NCI-H510A treated with DMSO at 0.1 percent for 48 hours (cell line): ENCODE measurements at regions not wholly inside any gene's neighbourhood (a gene's known extent, or its start where the extent isn't known, plus 50 kb on each side); places are given as distances from the start of the nearest gene placed in this dataset.
"Not testable (repeated sequence)": the region's sequence is repeated elsewhere in the genome, so short reads cannot be mapped to it uniquely, and the experiment has no call there.

Source experiments
- DNase-seq: peaks from one replicate; lab custom pipeline; 2025; lab: John Stamatoyannopoulos, UW

DNA sequence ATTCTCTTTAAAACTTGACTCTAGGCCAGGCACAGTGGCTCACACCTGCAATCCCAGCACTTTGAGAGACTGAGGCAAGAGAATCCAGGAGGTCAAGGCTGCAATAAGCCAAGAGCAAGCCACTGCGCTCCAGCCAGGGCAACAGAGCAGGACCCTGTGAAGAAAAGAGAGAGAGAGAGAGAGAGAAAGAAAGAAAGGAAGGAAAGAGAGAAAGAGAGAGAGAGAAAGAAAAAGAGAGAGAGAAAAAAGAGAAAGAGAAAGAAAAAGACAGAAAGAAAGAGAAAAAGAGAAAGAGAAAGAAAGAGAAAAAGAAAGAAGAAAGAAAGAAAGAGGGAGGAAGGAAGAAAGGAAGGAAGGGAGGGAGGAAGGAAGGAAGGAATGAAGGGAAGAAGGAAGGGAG is 76.7 kb downstream of the RIN2 start:
- no peak for DNase-seq

DNA sequence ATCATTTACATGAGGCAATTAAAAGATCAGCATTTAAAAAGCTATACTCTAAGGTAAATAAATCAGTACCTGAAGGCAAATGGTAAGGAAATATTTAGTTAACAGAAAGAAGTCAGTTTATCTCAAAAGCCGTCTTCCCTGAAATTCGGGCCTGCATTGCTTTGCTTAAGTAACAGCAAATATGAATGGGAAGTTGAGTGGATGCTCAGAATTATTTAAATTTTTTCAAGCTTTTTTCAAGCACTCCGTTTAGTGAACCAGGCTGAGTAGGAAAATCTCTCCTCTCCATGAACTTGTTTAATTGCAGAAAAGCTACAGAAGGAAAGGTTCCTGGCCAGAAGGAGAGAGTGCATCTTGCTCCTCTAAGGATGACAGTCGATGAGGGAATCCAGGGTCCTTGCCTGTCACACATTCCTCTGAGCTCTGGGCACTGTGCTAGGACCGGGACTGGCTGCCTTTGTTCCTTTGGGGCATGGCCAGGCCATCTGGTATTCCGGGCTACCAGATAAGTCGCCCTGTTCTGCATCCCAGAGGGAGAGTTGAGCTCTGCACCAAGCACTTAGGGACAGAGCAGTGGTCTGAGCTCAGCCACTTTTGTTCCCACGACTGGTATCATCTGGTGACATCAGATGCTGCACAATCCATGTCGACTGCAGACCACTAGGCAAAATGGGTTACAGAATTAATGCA is 77.6 kb downstream of the RIN2 start:
- no peak for DNase-seq

DNA sequence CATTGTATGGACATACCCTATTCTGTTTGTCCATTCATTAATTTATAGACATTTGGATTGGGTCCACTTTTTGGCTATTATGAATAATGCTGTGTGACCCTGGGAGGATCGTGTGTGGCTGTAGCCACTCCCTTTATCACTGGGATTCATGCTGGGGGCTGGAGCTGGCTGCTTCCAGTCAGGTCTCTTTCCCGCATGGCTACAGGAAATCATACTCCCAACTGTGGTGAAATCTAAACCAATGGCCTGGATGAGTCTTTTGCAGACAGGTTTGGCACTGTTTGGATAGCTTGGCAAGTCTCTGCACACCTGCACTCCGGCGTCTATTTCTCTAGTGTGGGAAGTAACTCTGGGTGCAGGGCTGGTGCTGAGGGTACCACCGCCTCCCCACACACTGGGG is 80.4 kb downstream of the RIN2 start:
- no peak for DNase-seq

- DNase-seq = no peak
These were observed 81.0 kb downstream of the RIN2 start for GRCh38 chr20:19839053-19839452.

- DNase-seq = no peak
These were observed 82.2 kb downstream of the RIN2 start for GRCh38 chr20:19840111-19840710.

DNA sequence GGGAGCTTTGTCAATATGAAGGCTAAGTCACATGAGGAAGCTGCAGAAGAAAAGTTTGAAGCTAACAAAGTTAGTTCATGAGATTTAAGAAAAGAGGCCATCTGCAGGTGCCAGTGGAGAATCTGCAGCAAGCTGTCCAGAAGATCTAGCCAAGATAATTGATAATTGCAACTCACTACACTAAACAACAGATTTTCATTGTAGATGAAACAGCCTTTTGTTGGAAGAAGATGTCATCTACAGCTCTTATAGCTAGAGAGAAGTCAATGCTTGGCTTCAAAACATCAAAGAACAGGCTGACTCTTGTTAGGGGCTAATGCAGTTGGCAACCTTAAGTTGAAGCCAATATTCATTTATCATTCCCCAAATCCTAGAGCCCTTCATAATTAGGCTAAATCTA is 83.7 kb downstream of the RIN2 start:
- no peak for DNase-seq

- DNase-seq = not testable (repeated sequence)
These were observed 86.8 kb downstream of the RIN2 start for GRCh38 chr20:19844850-19845249.

- DNase-seq = no peak
These were observed 89.3 kb downstream of the RIN2 start for GRCh38 chr20:19847383-19847782.

- DNase-seq = no peak
These were observed 91.5 kb downstream of the RIN2 start for GRCh38 chr20:19849341-19850197.

- DNase-seq = no peak
These were observed 92.1 kb downstream of the RIN2 start for GRCh38 chr20:19850198-19850533.

DNA sequence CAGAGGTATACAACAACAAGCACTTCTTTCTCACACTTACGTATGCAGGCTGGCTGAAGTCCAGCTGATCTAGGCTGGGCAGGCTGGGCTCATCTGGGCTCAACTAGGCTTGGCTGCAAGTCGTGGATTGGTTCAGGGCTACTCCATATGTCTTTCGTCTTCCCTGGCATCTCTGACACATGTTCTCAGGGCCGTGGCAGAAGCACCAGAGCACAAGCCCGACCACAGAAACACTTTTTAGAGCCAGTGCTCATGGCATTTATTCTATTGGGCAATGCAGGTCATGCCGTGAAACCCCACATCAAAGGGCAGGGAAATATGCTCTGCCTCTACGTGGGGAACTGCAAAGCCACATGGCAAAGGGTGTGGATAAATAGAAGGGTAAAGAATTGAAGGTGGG is 93.8 kb downstream of the RIN2 start:
- DNase-seq = no peak

DNA sequence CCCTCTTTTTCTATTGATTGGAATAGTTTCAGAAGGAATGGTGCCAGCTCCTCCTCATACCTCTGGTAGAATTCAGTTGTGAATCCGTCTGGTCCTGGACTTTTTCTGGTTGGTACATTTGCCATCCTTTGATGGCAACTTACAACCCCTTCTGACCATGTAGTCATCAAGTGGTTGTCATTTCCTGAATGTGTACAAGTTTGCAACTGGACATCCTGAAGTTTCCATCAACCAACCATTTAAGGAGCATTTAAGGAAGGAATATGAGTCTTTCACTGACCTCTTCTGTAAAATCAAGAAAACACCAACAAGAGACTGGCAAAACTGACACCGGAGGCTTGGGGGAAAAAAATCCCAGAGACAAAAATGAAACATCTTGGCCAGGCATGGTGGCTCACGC is 97.4 kb downstream of the RIN2 start:
- DNase-seq = no peak

DNA sequence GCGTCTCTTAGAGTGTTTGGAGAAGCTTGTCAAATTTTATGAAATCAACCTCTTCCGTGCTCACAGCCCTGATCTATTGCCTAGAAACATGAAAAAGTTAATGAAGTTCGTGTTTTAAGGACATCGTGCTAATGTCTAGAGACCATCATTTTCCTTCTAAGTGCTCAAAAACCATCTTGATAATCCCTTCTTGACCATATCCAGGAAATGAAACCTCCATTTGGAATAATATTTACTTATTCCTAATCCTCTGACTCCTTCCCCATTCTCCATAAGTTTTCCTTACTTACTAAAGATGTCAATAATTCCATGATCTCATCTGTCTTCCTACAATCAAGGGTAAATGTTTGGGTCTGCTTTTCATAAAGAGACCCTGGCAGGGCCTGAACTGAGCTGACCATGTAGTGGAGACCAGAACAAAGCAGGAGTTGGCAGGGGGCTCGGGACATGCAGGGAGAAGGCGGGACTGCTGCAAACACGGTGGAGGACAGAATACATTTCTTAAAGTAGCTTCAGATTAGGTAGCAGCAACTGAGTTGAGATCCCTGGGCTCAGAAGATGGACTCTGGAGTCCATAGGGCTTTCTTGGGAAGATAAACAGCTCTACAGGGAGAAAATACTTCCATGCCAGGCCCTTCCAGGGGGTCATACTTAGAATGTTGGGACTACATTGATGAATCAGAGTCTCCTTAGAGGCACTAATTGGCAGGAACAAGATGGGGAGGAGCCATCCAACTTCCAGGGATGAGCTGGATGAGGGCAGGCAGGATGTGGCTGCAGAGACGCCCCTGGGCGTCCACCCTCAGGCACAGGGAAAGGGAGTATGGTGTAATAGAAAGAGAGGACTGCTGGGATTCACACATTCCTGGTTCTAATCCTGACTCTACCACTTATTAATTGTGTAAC is 100.7 kb downstream of the RIN2 start:
- DNase-seq = no peak

DNA sequence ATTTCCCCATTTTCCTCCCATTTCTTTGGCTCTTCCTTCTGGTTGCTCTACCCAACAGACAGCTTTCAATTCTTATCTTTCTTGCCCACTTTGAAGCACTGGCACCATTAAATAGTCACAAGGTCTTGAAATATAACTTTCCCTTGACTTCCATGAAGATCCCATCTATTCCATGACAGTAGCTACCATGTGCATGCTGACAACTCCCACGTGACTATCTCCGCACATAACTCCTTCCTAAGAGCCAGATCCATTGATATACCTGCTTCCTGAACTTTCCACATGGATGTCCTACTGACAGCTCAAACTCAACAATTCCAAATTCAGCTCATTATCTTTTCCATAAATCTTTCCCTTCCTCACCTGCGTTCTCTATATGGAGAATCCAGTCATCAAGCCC is 101.4 kb downstream of the RIN2 start:
- DNase-seq = no peak

DNA sequence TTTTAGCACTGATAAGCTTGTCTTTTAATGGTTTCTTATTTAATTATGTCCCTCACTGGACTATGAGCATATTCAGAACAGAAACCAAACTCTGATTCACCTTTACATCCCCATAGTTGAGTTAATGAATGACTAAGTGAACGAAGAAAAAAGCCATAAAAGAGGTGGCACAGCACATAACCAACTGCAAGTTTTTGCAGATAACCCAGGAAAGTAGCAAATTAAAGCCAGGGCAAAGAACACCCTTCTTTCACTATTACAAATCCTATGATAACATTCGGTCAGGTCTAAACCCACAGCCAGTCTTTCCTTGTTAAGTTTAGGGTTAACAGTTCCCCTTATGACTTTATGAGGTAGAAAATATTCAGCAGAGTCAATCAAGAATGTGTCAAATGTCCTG is 102.7 kb downstream of the RIN2 start:
- DNase-seq = no peak

GRCh38 chr20:19861147-19861759 is 103.2 kb downstream of the RIN2 start:
- no peak for DNase-seq

DNA sequence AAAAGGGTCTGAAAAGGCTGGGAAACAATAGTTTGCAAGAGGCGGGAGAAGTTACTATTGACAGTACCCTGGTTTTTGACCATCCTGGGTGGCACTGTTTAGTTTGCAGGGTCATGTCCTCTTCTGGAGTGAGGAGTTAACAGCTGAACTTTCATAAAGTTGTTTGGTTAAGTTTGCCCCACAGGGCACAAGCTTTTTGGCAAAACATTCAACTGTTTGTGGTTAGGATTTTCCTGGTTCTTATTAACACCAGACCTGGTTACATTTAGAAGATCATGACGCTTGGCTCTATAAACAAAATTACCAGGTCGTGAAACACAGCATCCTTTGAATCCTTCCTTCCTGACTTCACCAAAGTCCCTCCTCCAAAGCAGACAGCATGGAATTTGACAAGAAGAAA is 106.1 kb downstream of the RIN2 start:
- DNase-seq = no peak

DNA sequence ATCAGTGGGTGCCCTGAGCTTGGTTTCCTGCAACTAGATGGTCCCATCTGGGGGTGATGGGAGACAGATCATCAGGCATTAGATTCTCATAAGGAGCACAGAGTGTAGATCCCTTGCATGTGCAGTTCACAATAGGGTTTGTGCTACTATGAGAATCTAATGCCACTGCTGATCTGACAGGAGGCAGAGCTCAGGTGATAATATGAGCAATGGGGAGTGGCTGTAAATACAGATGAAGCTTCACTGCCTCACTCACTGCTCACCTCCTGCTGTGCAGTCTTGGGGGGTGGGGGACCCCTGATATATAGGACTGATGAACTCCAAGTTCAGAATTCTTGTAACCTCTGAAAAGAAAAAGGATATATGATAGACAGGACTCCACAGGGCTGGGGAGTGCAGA is 108.0 kb downstream of the RIN2 start:
- no peak for DNase-seq

DNA sequence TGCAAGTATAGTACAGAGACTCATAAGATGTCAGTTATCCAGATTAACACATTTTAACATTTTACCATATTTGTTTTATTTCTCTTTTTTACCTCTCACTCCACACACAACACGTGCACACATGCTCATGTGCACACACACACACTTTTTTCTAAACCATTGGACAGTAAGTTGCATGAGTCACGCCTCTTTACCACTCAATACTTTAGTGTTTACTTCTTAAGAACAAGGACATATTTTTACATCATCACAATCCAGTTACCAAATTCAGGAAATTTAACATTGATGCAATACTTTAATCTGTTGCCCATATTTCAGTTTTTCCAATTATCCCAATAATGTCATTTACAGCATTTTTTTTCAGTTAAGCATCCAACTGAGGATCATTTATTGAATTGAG is 109.0 kb downstream of the RIN2 start:
- DNase-seq = no peak

- no peak for DNase-seq
These were observed 109.9 kb downstream of the RIN2 start for GRCh38 chr20:19867940-19868371.

- DNase-seq = no peak
These were observed 110.4 kb downstream of the RIN2 start for GRCh38 chr20:19868441-19868840.

GRCh38 chr20:19872001-19872400 is 113.9 kb downstream of the RIN2 start:
- DNase-seq = no peak
